ENCODE measurements at regions not wholly inside any gene's neighbourhood (a gene's known extent, or its start where the extent isn't known, plus 50 kb on each side); places are given as distances from the start of the nearest gene placed in this dataset.

- no peak overlapping the region for H2AFZ ChIP-seq
- peaks cover 6% of the 10 kb centered on the region for H3K4me1 ChIP-seq (replicated peaks; ENCODE audit: insufficient read depth)
- POLR2A ChIA-PET (ENCODE audit: unreplicated experiment): no interaction called here
- CTCF ChIA-PET: no interaction called here
- no peaks in the 10 kb centered on the region for H3F3A ChIP-seq (ENCODE audit: insufficient read depth, low read depth)
- no peak for DNase-seq
- no peaks in the 10 kb centered on the region for H3K36me3 ChIP-seq (ENCODE audit: low read depth)
- no peak overlapping the region for H3K27ac ChIP-seq
- TF ChIP-seq EZH2 (IDR thresholded peaks at IDR 0.05; ENCODE audit: low read depth) (no peak), CTCF (conservative IDR thresholded peaks at IDR 0.05) (peak; percentile 72)
- no TSS peak for BruUV-seq (replicated peaks)
- H3K9me3 ChIP-seq (ENCODE audit: insufficient read depth, low read depth): no peaks in the 10 kb centered on the region
- H3K9me2 ChIP-seq (ENCODE audit: insufficient read depth): no peaks in the 10 kb centered on the region; the same call in 1 of the 2 replicates
- no peaks in the 10 kb centered on the region for H3K79me2 ChIP-seq (ENCODE audit: low read depth)
- no peak overlapping the region for H3K4me3 ChIP-seq
- no peak overlapping the region for H3K4me2 ChIP-seq
- intact Hi-C loops (cut with micrococcal nuclease; ENCODE audit: unreplicated experiment): loop anchor here (5.0 to 10.0 kb wide), 3 partner anchors 248 to 1550 kb away; partner anchors contain the start of gene CNTN5
- no peaks in the 10 kb centered on the region for H3K27me3 ChIP-seq (ENCODE audit: insufficient read depth, low read depth)
- no peaks in the 10 kb centered on the region; the same call in 1 of the 2 replicates for H4K20me1 ChIP-seq (ENCODE audit: insufficient read depth)
Measured at GRCh38 chr11:100574894-100575769, 112.0 kb upstream of the ARHGAP42 start.

- CTCF ChIA-PET: interaction anchor here (0.6 to 1.4 kb wide), 8 partner anchors 105 to 354 kb away, joined by 3 to 11 read pairs (median 4); no protein-coding TSS in a partner anchor
- peak; percentile 97 for TF ChIP-seq CTCF (conservative IDR thresholded peaks at IDR 0.05)
- no peak for TF ChIP-seq EZH2 (IDR thresholded peaks at IDR 0.05; ENCODE audit: low read depth)
- DNase-seq: peak; percentile 6 to 67
Measured at GRCh38 chr11:100575860-100576717, 111.0 kb upstream of the ARHGAP42 start.

GRCh38 chr11:100576718-100577021 lies 110.4 kb upstream of the ARHGAP42 start:
- peak; percentile 12; the same call in 1 of the 2 replicates for TF ChIP-seq CTCF (conservative IDR thresholded peaks at IDR 0.05)
- TF ChIP-seq EZH2 (IDR thresholded peaks at IDR 0.05; ENCODE audit: low read depth): no peak
- Histone ChIP-seq H3K4me2 (no peak overlapping the region), H3K27ac (no peak overlapping the region), H4K20me1 (ENCODE audit: insufficient read depth) (no peaks in the 10 kb centered on the region), H3K27me3 (ENCODE audit: insufficient read depth, low read depth) (no peaks in the 10 kb centered on the region), H3K9me2 (ENCODE audit: insufficient read depth) (no peaks in the 10 kb centered on the region), H3K79me2 (ENCODE audit: low read depth) (no peaks in the 10 kb centered on the region), H3K4me1 (replicated peaks; ENCODE audit: insufficient read depth) (peaks cover 6% of the 10 kb centered on the region), H3F3A (ENCODE audit: insufficient read depth, low read depth) (no peaks in the 10 kb centered on the region), H2AFZ (no peak overlapping the region), H3K4me3 (no peak overlapping the region), H3K9me3 (ENCODE audit: insufficient read depth, low read depth) (no peaks in the 10 kb centered on the region), H3K36me3 (ENCODE audit: low read depth) (no peaks in the 10 kb centered on the region)
- CTCF ChIA-PET: interaction anchor here (0.6 to 1.4 kb wide), 8 partner anchors 104 to 354 kb away, joined by 3 to 11 read pairs (median 4); no protein-coding TSS in a partner anchor
- no peak for DNase-seq
- POLR2A ChIA-PET (ENCODE audit: unreplicated experiment): no interaction called here
- intact Hi-C loops (cut with micrococcal nuclease; ENCODE audit: unreplicated experiment): loop anchor here (1.0 to 10.0 kb wide), 5 partner anchors 249 to 1552 kb away; partner anchors contain the start of gene CNTN5
- BruUV-seq (replicated peaks): no TSS peak

More at GRCh38 chr11:100575860-100576717, 111.0 kb upstream of the ARHGAP42 start:
- Histone ChIP-seq H3K27ac (no peak overlapping the region), H3K79me2 (ENCODE audit: low read depth) (no peaks in the 10 kb centered on the region), H3K4me1 (replicated peaks; ENCODE audit: insufficient read depth) (peaks cover 6% of the 10 kb centered on the region), H3F3A (ENCODE audit: insufficient read depth, low read depth) (no peaks in the 10 kb centered on the region), H3K4me2 (peak overlapping the region; percentile 64), H3K27me3 (ENCODE audit: insufficient read depth, low read depth) (no peaks in the 10 kb centered on the region), H3K9me2 (ENCODE audit: insufficient read depth) (no peaks in the 10 kb centered on the region; the same call in 1 of the 2 replicates), H3K9me3 (ENCODE audit: insufficient read depth, low read depth) (no peaks in the 10 kb centered on the region), H2AFZ (no peak overlapping the region), H4K20me1 (ENCODE audit: insufficient read depth) (no peaks in the 10 kb centered on the region), H3K4me3 (no peak overlapping the region), H3K36me3 (ENCODE audit: low read depth) (no peaks in the 10 kb centered on the region)
- intact Hi-C loops (cut with micrococcal nuclease; ENCODE audit: unreplicated experiment): loop anchor here (1.0 to 10.0 kb wide), 5 partner anchors 249 to 1551 kb away; partner anchors contain the start of gene CNTN5
- POLR2A ChIA-PET (ENCODE audit: unreplicated experiment): no interaction called here
- no TSS peak for BruUV-seq (replicated peaks)
